HS-27A (cell line): ENCODE measurements at regions not wholly inside any gene's neighbourhood (a gene's known extent, or its start where the extent isn't known, plus 50 kb on each side); places are given as distances from the start of the nearest gene placed in this dataset.

Source experiments
- DNase-seq: peaks from one replicate; pipeline ENCODE4 v3.0.0-alpha.2; 2012; ENCODE audit warnings: low read depth, missing footprints

GRCh38 chr2:120607506-120607905 lies 128.2 kb upstream of the GLI2 start:
- no peak for DNase-seq

DNA sequence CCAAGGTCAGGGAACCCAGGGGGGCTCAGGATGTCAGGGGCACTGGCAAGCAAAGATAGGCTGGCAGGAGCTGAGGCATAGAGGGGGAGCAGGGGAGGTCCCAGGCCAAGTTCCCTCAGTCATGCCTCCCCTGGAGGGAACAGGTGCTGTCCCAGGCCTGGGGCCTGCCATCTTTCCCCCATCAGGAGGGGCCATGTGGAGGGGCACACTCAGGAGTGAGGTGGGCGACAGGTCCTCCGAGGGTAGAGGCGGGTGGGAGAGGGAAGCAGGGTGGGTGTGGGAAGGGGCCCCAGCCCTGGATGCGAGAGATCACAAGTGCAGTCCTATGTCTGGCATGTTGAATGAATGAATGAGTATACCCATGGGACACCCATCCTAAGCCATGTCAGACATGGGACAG lies 127.7 kb upstream of the GLI2 start:
- no peak for DNase-seq

GRCh38 chr2:120609826-120610395 lies 125.8 kb upstream of the GLI2 start:
- DNase-seq: no peak

DNA sequence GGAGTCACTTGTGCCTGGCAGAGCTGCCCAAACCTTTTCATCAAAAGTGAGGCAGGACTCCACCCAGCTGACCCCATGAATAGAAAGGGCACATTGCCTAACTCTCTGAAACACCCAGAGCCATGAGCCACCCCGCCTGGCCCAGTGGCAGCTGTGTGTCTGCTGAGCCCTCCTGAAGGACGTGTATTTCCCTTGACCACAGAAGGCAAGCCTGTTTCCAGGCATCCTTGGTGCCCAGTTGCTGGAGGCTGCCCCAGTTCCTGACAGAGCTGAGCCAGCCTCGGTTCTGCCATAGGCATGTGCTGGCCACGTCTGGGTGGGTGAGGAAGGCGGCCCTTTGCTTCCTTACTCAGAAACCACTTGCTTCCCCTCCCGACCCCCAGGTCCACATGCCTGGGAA lies 124.7 kb upstream of the GLI2 start:
- DNase-seq: no peak

DNA sequence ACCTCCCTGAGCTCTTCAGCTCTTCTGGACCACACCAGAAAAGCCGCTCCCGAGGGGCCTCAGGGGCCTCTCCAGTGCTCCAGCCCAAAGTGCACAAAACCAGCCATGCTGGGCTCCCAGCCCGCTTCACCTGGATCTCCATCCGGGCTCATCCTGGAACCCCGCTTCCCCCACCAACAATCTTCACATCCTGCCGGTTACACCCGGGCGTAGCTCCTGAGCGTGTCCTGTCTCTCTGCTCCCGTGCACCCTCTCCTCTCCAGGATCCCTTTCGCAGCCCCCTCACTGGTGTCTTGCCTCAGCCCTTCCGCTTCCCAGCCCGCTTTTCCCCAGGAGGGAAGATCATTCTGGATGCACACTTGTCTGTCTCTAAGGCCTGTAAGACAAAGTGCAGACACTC lies 123.7 kb upstream of the GLI2 start:
- DNase-seq: no peak

GRCh38 chr2:120612471-120612870 lies 123.2 kb upstream of the GLI2 start:
- DNase-seq: no peak

DNA sequence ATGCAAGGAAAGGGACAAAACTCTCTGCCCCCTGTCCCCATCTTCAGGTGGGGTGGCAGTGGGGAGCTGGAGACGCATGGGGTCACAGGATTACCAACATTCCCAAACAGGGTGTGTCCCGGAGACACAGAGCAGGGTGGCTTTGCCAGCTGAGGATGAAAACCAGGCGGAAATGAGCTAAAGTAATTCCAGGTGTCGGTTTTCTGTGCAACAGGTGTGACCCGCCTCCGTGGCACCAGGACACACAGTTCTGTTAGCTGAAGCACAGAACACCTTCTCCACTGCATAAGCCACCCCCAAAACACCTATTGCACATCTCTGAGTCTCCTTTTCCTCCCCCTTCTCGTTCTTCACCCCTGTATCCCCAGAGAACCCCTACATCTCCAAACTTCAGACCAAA lies 122.7 kb upstream of the GLI2 start:
- no peak for DNase-seq

GRCh38 chr2:120613742-120614571 lies 121.7 kb upstream of the GLI2 start:
- peak; percentile 95 for DNase-seq

- DNase-seq: no peak
Observed at GRCh38 chr2:120614901-120615300, 120.8 kb upstream of the GLI2 start.

DNA sequence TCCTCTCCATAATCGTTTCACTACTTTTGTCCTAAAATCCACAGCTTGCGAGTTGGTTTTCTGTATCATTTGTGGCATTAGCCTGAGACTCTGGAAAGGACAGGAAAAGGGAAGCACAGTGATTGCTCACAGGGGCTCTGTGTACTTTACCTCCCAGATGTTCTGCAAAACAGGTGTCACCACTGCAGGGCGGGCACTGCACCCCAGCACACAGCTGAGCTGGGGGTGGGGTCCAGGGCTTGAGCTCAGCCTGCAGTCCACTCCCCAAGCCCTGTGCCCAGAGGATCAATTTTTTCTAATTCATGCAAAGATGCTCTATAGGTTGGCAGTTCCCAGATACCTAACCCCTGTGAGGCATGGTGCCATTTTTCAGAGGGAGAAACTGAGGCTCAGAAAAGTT lies 119.4 kb upstream of the GLI2 start:
- DNase-seq: no peak

- DNase-seq: no peak
Observed at GRCh38 chr2:120617055-120617454, 118.6 kb upstream of the GLI2 start.

DNA sequence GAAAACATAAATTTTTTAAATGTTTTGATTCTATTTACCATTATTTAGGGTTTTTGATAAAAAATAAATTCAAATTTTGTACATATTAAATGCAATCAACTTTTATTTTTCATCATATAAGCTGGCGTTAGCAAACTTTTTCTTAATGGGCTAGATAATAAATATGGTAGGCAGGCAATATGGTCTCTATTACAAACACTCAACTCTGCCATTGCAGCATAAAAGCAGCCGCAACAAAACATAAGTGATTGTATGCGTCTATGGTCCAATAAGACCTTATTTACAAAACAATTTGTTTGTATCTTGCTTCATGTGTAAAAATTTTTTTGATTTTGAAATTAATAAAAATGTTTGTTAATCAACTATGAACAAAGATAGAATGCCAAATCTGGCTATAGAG lies 116.8 kb upstream of the GLI2 start:
- no peak for DNase-seq

DNA sequence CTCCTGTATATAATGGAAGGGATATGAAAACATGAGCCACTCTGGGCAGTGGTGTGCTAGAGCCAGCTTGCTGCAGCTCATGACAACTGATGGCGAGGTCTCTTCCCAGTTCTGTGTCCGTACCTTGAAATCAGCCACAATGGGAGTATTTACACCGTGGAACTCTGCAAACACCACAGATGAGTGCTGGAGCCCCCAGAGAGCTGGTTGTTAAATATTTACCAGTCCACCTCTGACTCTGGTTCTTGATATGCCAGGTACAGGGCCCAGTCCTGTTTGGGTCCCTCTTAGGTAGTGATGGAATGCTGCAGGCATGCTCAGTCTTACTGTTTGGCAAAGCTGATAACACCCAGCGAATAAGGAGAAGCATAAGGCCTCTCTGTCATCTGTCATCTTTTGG lies 116.1 kb upstream of the GLI2 start:
- DNase-seq: no peak

DNA sequence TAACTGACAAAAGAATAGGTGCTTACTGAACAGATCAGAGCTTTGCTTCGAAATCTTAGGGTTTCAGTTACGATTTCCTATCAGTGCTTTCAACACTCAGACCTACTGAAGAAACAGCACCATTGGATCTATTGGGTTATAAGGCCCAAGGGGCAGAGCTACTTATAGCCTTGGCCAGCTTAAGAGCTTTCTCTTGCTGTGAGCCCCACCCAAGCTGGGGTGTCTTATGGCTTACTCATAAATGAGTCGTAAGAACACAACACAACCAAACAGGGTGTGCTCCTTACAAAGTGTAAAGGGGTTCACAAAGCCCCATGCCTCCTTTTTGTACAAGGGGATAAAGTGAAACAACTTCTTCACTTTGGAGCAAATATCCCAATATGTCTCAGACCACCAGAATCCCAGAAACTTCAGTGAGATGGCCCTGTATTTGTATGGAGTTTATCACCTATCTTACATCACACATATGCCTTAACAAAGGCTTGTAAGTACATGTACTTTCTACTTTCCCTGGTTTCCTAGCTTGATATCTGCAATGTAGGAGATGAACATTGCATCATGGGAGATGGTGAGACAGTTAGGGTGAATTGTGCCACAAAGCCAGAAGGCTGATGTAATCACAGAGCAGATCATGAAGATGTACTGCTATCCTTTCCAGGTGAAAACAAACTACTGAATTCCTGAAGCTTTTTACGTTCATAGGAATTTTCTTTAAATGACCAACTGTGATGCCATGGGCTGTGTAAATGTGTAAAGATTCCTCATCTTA lies 115.5 kb upstream of the GLI2 start:
- no peak for DNase-seq

GRCh38 chr2:120622159-120622869 lies 113.4 kb upstream of the GLI2 start:
- DNase-seq: no peak

DNA sequence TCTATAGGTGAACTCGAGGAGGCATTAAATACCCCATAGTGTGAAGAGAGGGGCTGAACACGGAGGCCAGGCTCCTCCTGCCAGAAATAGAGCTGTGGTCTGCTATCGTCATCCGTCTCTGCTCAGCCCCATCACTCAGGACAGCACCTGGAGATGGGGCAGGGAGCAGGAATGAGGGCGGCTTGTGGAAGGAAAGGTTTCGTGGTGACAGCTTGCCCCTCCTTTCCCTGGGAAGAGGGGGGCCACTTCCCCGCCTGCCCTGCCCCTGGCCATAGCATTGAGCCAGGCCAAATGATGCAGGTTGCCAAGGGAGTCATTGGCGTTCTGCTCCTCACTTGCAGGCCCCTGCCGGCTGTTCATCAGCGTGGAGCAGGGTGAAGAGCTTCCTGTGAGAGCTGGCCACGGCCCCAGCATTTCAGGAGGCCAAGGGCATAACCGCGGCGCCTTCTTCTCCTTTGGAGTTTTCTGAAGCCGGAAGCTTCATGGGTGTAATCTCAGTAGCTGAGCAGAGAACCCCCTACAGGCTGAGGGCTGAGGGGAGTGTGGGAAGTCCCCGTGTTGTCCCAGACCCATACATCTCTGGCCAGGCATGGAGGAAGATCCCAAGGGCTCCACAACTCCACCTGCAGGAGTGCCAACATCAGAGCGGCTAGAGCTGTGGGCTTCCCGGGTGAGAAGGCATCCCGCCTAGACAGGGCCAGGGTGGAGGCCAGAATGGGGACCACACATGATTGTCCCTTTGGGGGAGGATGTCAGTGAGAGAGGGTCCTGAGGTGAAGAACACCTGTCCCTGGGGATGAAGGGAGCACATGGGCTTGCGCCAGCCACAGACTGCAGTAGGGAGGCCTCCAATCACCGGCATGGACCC lies 112.5 kb upstream of the GLI2 start:
- no peak for DNase-seq

DNA sequence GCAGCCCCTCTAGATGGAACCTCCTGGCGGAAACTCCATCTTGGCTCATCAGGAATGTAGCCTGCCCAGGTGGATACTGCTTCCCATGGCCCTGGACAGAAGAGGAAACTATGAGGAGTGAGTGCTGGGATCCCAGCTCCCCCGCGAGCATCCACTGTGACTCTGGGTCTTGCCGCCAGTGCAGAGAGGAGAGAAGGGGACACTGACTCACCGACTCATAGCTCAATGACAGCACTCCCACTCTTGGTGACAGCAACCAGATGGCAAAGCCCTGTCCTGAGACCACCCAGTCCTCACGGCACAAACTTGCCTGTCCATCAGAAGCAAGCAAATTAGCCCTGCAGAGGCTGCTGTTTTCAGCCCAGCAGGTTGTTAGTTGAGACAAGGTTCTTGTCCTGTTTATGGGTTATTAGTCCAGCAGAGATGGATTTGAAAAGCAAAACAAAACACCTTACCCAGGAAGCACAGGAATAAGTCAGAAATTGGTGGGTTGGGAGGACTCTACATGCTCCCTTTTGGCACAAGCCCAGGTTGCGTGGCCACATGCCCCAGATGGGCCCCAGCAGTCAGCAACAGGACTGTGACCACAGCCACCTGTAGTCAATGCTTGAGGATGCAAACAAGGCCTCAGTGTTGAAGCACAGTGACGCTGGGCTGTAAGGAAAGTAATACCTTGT lies 111.5 kb upstream of the GLI2 start:
- no peak for DNase-seq

GRCh38 chr2:120624738-120625446 lies 110.8 kb upstream of the GLI2 start:
- no peak for DNase-seq

DNA sequence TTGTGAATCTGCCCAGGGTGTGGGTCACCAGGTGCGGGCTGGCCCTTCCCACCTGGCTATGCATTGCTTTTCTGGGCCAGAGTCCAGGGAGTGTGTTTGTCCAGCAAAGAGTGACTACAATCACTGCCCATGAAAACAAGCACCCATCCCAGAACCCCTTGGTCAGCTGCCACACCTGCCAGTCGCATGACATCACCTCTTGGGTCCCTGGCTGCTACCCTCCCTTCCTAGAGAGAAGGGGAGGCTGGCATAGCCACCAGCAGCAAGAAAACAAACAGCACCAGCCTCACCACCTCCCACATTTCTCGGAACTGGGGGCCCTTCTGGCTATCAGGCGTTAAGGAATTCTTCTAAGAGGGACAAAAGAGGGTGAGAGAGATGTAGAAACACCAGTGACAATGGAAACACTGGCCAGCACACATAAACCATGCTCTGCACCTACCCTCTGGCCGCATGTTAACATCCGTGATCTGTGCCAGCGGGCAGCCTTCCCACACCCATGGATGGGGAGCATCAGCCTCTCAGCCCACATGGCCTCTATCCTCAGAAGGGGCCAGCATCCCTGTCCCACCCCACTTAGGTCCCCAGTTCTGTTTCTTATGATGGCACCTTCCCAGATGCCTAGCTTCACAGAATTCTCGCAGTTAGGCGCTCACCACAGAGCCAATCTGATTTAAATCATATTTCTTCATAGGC lies 109.7 kb upstream of the GLI2 start:
- no peak for DNase-seq

GRCh38 chr2:120626566-120626965 lies 109.1 kb upstream of the GLI2 start:
- no peak for DNase-seq
